Trophoblast cell (in vitro differentiated cells and primary cell): ENCODE measurements at regions not wholly inside any gene's neighbourhood (a gene's known extent, or its start where the extent isn't known, plus 50 kb on each side); places are given as distances from the start of the nearest gene placed in this dataset.
A peak's percentile ranks its signal among the peaks of the same experiment; 100 is the strongest.
"Not testable (repeated sequence)": the region's sequence is repeated elsewhere in the genome, so short reads cannot be mapped to it uniquely, and the experiment has no call there.

Experiments used
- DNase-seq, 2 donors: peaks; one replicate each; pipeline ENCODE4 v3.0.0-alpha.2; 2016
- H2AFZ ChIP-seq: 2 replicates; pipeline ENCODE4 v1.6.1; 2013; ENCODE audit warnings: low read length, moderate library complexity, mild to moderate bottlenecking; ENCODE audit not compliant: insufficient read depth, poor library complexity
- H2AK5ac ChIP-seq: 2 replicates; pipeline ENCODE4 v1.6.1; 2013; ENCODE audit warnings: mild to moderate bottlenecking, low read length
- H2BK120ac ChIP-seq: 2 replicates; pipeline ENCODE4 v1.6.1; 2013; ENCODE audit warnings: low read length, mild to moderate bottlenecking, moderate library complexity; ENCODE audit not compliant: insufficient read depth, poor library complexity
- H2BK12ac ChIP-seq: 2 replicates; pipeline ENCODE4 v1.6.1; 2013; ENCODE audit warnings: mild to moderate bottlenecking, low read length, moderate library complexity
- H2BK5ac ChIP-seq: 2 replicates; pipeline ENCODE4 v1.6.1; 2013; ENCODE audit warnings: low read length, low read depth, moderate library complexity, mild to moderate bottlenecking; ENCODE audit not compliant: poor library complexity
- H3K14ac ChIP-seq: 2 replicates; pipeline ENCODE4 v1.6.1; 2013; ENCODE audit warnings: mild to moderate bottlenecking, low read length
- H3K18ac ChIP-seq: 2 replicates; pipeline ENCODE4 v1.6.1; 2013; ENCODE audit warnings: mild to moderate bottlenecking, low read length
- H3K23ac ChIP-seq: 2 replicates; pipeline ENCODE4 v1.6.1; 2013; ENCODE audit warnings: low read length
- H3K27ac ChIP-seq: 2 replicates; pipeline ENCODE4 v1.5.1; 2013; ENCODE audit warnings: low read depth, mild to moderate bottlenecking, inconsistent platforms, low read length, moderate library complexity
- H3K27me3 ChIP-seq: 2 replicates; pipeline ENCODE4 v1.6.1; 2013; ENCODE audit warnings: inconsistent platforms, mild to moderate bottlenecking, low read length, moderate library complexity; ENCODE audit not compliant: insufficient read depth
- H3K36me3 ChIP-seq, 2 experiments: 1 replicate in 1 of 2; 2 replicates in 1 of 2; pipeline ENCODE4 v1.6.1; 2013; ENCODE audit warnings: low read length in 2 of 2, mild to moderate bottlenecking in 2 of 2, moderate library complexity in 1 of 2; ENCODE audit not compliant: insufficient read depth in 2 of 2, control insufficient read depth in 1 of 2
- H3K4ac ChIP-seq: 2 replicates; pipeline ENCODE4 v1.6.1; 2013; ENCODE audit warnings: low read depth, mild to moderate bottlenecking, low read length, moderate library complexity
- H3K4me1 ChIP-seq, 2 experiments: 1 replicate in 1 of 2; 2 replicates in 1 of 2; pipeline ENCODE4 v1.6.1; 2013; ENCODE audit warnings: low read length in 2 of 2, mild to moderate bottlenecking in 2 of 2, moderate library complexity in 1 of 2; ENCODE audit not compliant: insufficient read depth in 2 of 2, control insufficient read depth in 1 of 2
- H3K4me2 ChIP-seq: 2 replicates; pipeline ENCODE4 v1.6.1; 2013; ENCODE audit warnings: inconsistent platforms, mild to moderate bottlenecking, low read length, moderate library complexity
- H3K4me3 ChIP-seq: 2 replicates; pipeline ENCODE4 v1.5.1; 2013; ENCODE audit warnings: mild to moderate bottlenecking, low read depth, low read length, inconsistent platforms
- H3K79me1 ChIP-seq: one replicate; pipeline ENCODE4 v1.6.1; 2013; ENCODE audit warnings: low read length
- H3K79me2 ChIP-seq: 2 replicates; pipeline ENCODE4 v1.6.1; 2013; ENCODE audit warnings: low read length, mild to moderate bottlenecking; ENCODE audit not compliant: control insufficient read depth, insufficient read depth, poor library complexity
- H3K9ac ChIP-seq: 2 replicates; pipeline ENCODE4 v1.6.1; 2013; ENCODE audit warnings: mild to moderate bottlenecking, low read length
- H3K9me3 ChIP-seq: 2 replicates; pipeline ENCODE4 v1.6.1; 2013; ENCODE audit warnings: low read depth, mild to moderate bottlenecking, control low read depth, inconsistent platforms, low read length; ENCODE audit not compliant: insufficient read depth
- H4K12ac ChIP-seq: 2 replicates; pipeline ENCODE4 v1.6.1; 2013; ENCODE audit warnings: low read depth, mild to moderate bottlenecking, low read length, moderate library complexity
- H4K8ac ChIP-seq: 2 replicates; pipeline ENCODE4 v1.6.1; 2013; ENCODE audit warnings: low read depth, mild to moderate bottlenecking, low read length, moderate library complexity
- H4K91ac ChIP-seq: one replicate; pipeline ENCODE4 v1.6.1; 2013; ENCODE audit warnings: low read depth, mild to moderate bottlenecking, low read length, moderate library complexity
- WGBS: extraction: QIAGEN DNeasy Blood & Tissue Kit; methylation state at CpG from one replicate; pipeline ENCODE4 v1.1.7; 2013; ENCODE audit warnings: missing lambda C conversion rate; ENCODE audit not compliant: insufficient read length, insufficient coverage; ENCODE audit errors: extremely low coverage; 5-methylcytosine and 5-hydroxymethylcytosine counted together

- not testable (repeated sequence) for H3K4me2 ChIP-seq, H3K9me3 ChIP-seq, H3K4me3 ChIP-seq, H3K79me2 ChIP-seq, H2BK12ac ChIP-seq, H3K27ac ChIP-seq, H3K9ac ChIP-seq, H3K36me3 ChIP-seq, H3K14ac ChIP-seq, H3K4ac ChIP-seq, H4K8ac ChIP-seq, H3K79me1 ChIP-seq, H3K27me3 ChIP-seq, DNase-seq, H2AK5ac ChIP-seq, H3K18ac ChIP-seq, H2BK120ac ChIP-seq, H2BK5ac ChIP-seq, H3K23ac ChIP-seq, H4K12ac ChIP-seq, H3K4me1 ChIP-seq, H2AFZ ChIP-seq
- H4K91ac ChIP-seq, result peak overlapping the region; percentile 1
- WGBS, result no CpG with 5 or more reads among the region's 4 CpGs
Measured at GRCh38 chr19:28116379-28116778, 1096.6 kb downstream of the UQCRFS1 start.

- Histone ChIP-seq H3K23ac (no peak overlapping the region), H3K79me2 (no peaks in the 10 kb centered on the region), H2AFZ (no peak overlapping the region), H3K79me1 (no peaks in the 10 kb centered on the region), H3K36me3 (no peaks in the 10 kb centered on the region), H3K9ac (no peak overlapping the region), H4K12ac (no peak overlapping the region), H2AK5ac (no peak overlapping the region), H3K4me1 (peaks cover 3 to 6% of the 10 kb centered on the region in 2 experiments), H2BK5ac (no peak overlapping the region), H3K4me3 (no peak overlapping the region), H3K9me3 (peaks cover 4% of the 10 kb centered on the region), H2BK120ac (no peak overlapping the region), H3K18ac (no peak overlapping the region), H3K27ac (no peak overlapping the region), H4K8ac (no peak overlapping the region), H2BK12ac (no peak overlapping the region), H3K4ac (no peak overlapping the region), H3K14ac (no peak overlapping the region), H3K4me2 (no peak overlapping the region), H3K27me3 (no peaks in the 10 kb centered on the region), H4K91ac (no peak overlapping the region)
- no CpG with 5 or more reads among the region's 3 CpGs for WGBS
- DNase-seq, result no peak
Measured at GRCh38 chr19:28103921-28104320, 1109.0 kb downstream of the UQCRFS1 start.

- H3K18ac ChIP-seq, H2BK5ac ChIP-seq, H3K79me1 ChIP-seq, H4K8ac ChIP-seq, H4K12ac ChIP-seq, H3K4me1 ChIP-seq, H3K23ac ChIP-seq, H3K36me3 ChIP-seq, H2AK5ac ChIP-seq, H3K4me3 ChIP-seq, H3K14ac ChIP-seq, H3K9me3 ChIP-seq, H3K27me3 ChIP-seq, H2AFZ ChIP-seq, H3K27ac ChIP-seq, H3K4ac ChIP-seq, H3K9ac ChIP-seq, DNase-seq, H3K79me2 ChIP-seq, H2BK120ac ChIP-seq, H4K91ac ChIP-seq, H2BK12ac ChIP-seq, H3K4me2 ChIP-seq: not testable (repeated sequence)
- no CpG with 5 or more reads among the region's 1 CpG for WGBS
Measured at GRCh38 chr19:28084659-28085157, 1128.2 kb downstream of the UQCRFS1 start.

GRCh38 chr19:28076628-28077027, 1136.3 kb downstream of the UQCRFS1 start:
- H2AK5ac ChIP-seq, result no peak overlapping the region
- H3K27me3 ChIP-seq, result no peaks in the 10 kb centered on the region
- H2BK12ac ChIP-seq, result peak overlapping the region; percentile 82
- H3K9me3 ChIP-seq, result no peaks in the 10 kb centered on the region
- no peak overlapping the region for H4K91ac ChIP-seq
- DNase-seq, result no peak
- no peak overlapping the region for H3K4me2 ChIP-seq
- no peak overlapping the region for H3K27ac ChIP-seq
- H4K12ac ChIP-seq, result no peak overlapping the region
- no peak overlapping the region for H3K14ac ChIP-seq
- H3K9ac ChIP-seq, result no peak overlapping the region
- peaks cover 7 to 9% of the 10 kb centered on the region in 2 experiments for H3K4me1 ChIP-seq
- no CpG with 5 or more reads among the region's 4 CpGs for WGBS
- H3K79me1 ChIP-seq, result peaks cover 11% of the 10 kb centered on the region
- no peak overlapping the region for H3K23ac ChIP-seq
- no peak overlapping the region for H2BK120ac ChIP-seq
- H3K79me2 ChIP-seq, result no peaks in the 10 kb centered on the region
- H3K36me3 ChIP-seq, result peaks cover 0 to 2% of the 10 kb centered on the region in 2 experiments
- H3K18ac ChIP-seq, result no peak overlapping the region
- H3K4ac ChIP-seq, result no peak overlapping the region
- H2BK5ac ChIP-seq, result no peak overlapping the region
- no peak overlapping the region for H2AFZ ChIP-seq
- H4K8ac ChIP-seq, result no peak overlapping the region
- H3K4me3 ChIP-seq, result no peak overlapping the region
